Stomach (tissue), 8 donors: ENCODE measurements at regions not wholly inside any gene's neighbourhood (a gene's known extent, or its start where the extent isn't known, plus 50 kb on each side); places are given as distances from the start of the nearest gene placed in this dataset.

Source experiments
- DNase-seq, 2 donors: peaks; one replicate each; pipeline versions ENCODE4 v3.0.0 to v3.0.0-alpha.2; 2013 to 2019
- H3K27ac ChIP-seq, 5 donors: fragments of 200-600 bp in 4 of 5; sonication (generic) in 4 of 5; one replicate each; pipeline ENCODE4 v1.5.1; 2013 to 2019; ENCODE audit warnings: mild to moderate bottlenecking in 1 of 5, moderate library complexity in 1 of 5
- H3K27me3 ChIP-seq, 3 donors: fragments of 200-600 bp; sonication (generic); one replicate each; pipeline ENCODE4 v1.5.1; 2017 to 2019; ENCODE audit warnings: mixed run types in 1 of 3
- H3K36me3 ChIP-seq, 4 donors: fragments of 200-600 bp; sonication (generic); 1 replicate in 3 of 4; 2 replicates in 1 of 4; pipeline ENCODE4 v1.5.1; 2016 to 2019
- H3K4me1 ChIP-seq, 4 donors: fragments of 200-600 bp; sonication (generic); one replicate each; pipeline ENCODE4 v1.5.1; 2016 to 2019
- H3K4me3 ChIP-seq, 4 donors: fragments of 200-600 bp; sonication (generic) in 3 of 4; one replicate each; pipeline ENCODE4 v1.5.1; 2016 to 2019; ENCODE audit warnings: mild to moderate bottlenecking in 1 of 4
- H3K9me3 ChIP-seq, 4 donors: fragments of 200-600 bp; sonication (generic); one replicate each; pipeline ENCODE4 v1.5.1; 2016 to 2019
- CTCF ChIP-seq, 7 experiments: fragments of 450-650 bp in 4 of 7; fragments of 200-600 bp in 3 of 7; sonication (generic) in 3 of 7; IDR thresholded peaks; one replicate each; pipeline ENCODE4 v1.5.1; 2016 to 2019; ENCODE audit warnings: antibody characterized with exemption in 7 of 7, control low read depth in 2 of 7, mild to moderate bottlenecking in 1 of 7
- EP300 ChIP-seq: sonication (generic); formaldehyde crosslinking; IDR thresholded peaks from one replicate; pipeline ENCODE4 v1.6.1; 2017; ENCODE audit warnings: antibody characterized with exemption
- POLR2A ChIP-seq, 4 donors: fragments of 450-650 bp; IDR thresholded peaks; one replicate each; pipeline ENCODE4 v1.6.1; 2016; ENCODE audit warnings: antibody characterized with exemption in 4 of 4, control low read depth in 2 of 4, mild to moderate bottlenecking in 1 of 4, moderate library complexity in 1 of 4
- POLR2AphosphoS5 ChIP-seq, 3 donors: sonication (generic); formaldehyde crosslinking; IDR thresholded peaks; one replicate each; pipeline ENCODE4 v1.6.1; 2016; ENCODE audit warnings: antibody characterized with exemption in 3 of 3
- WGBS, 5 donors: extraction: QIAGEN DNeasy Blood & Tissue Kit in 3 of 5; methylation state at CpG; one replicate each; pipeline versions ENCODE4 v1.1.5 to v1.1.7; 2013 to 2018; 5-methylcytosine and 5-hydroxymethylcytosine counted together
- intact Hi-C: fragments of 100-400 bp; cut with DNase I; formaldehyde crosslinking; loops from one replicate; pipeline ENCODE4 v1.15.1; 2023; ENCODE audit warnings: low total_unique reads
- small RNA-seq, 4 donors: library from RNA; depleted of rRNA; stranded (forward); fragments of <200 nt; gene quantifications; one replicate each; pipeline ENCODE3, GENCODE V24; 2016
- donor health status: healthy with polysubstance abuse.
- donor health status: Bipolar disorder and iron deficiency.
- donor health status: healthy.

- Histone ChIP-seq H3K9me3 (peaks cover 0 to 4% (median 2%) of the 10 kb centered on the region in 4 donors), H3K27me3 (no peaks in the 10 kb centered on the region), H3K4me3 (no peak overlapping the region), H3K36me3 (no peaks in the 10 kb centered on the region), H3K27ac (no peak overlapping the region), H3K4me1 (no peaks in the 10 kb centered on the region)
- DNase-seq: no peak
- intact Hi-C loops: no loop called here
- TF ChIP-seq POLR2A (IDR thresholded peaks at IDR 0.05): no peak
- TF ChIP-seq CTCF (IDR thresholded peaks at IDR 0.05): no peak
- TF ChIP-seq POLR2AphosphoS5 (IDR thresholded peaks at IDR 0.05): no peak
- TF ChIP-seq EP300: no peak
- WGBS, 5 donors: 93 to 96% (median 94%) methylated on average over 22 to 31 of the region's 31 CpGs
Observed at GRCh38 chrX:114390251-114390796, 193.6 kb upstream of the HTR2C start.

Small RNA genes in the stretch of these regions (small RNA-seq; reads per million reads assigned to genes)
- gene AL953862.1: 0 reads per million in 4 donors
